ENCODE measurements at regions not wholly inside any gene's neighbourhood (a gene's known extent, or its start where the extent isn't known, plus 50 kb on each side); places are given as distances from the start of the nearest gene placed in this dataset.

DNA sequence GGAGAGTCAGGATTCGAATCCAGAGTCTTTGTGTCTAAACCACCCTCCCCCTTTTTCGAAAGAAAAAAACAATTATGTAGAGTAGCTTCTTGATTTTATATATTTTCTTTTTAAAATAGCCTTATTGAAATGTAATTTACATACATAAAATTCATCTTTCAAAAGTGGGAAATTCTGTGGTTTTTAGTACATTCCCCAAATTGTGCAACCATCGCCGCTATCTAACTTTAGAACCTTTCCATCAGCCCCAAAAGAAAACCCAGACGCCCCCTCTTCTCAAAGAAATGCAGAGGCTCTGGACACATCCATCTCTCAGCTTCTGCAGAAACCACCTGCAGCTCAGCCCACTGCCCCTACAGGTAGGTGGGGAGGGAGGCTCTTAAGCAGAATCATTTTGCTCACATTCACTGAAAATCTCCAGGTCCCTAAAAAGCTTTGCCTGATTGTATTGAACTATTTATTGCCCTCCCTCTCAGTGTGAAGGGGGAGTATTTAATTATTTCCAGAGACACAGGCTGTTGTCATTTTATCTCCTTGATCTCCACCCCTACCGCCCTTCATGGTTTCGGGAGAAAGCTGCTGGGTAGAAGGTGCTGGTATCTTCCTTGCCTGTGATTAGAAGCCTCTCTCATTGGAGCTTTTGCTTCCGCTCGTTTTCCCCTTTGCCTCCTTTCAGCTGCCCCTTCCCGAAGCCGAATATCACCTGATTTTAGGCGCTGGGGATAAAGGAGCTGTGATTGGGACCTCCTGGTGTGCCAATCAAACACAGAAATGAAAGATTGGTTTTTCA lies 68.7 kb upstream of the KCNG1 start:
- DNase-seq = no peak

DNA sequence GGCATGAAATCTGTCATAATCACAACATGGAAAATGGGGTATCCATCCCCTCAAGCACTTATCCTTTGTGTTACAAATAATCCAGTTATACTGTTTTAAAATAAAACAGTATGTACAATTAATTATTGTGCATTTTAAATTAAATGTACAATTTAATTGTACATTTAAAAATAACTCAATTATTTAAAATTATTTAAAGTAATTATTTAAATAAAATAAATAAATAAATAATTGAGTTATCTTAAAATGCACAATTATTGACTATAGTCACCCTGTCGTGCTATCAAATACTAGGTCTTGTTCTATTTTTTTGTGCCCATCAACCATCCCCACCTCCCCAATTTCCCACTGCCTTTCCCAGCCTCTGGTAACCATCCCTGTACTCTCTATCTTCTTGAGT lies 66.9 kb upstream of the KCNG1 start:
- DNase-seq = no peak

DNA sequence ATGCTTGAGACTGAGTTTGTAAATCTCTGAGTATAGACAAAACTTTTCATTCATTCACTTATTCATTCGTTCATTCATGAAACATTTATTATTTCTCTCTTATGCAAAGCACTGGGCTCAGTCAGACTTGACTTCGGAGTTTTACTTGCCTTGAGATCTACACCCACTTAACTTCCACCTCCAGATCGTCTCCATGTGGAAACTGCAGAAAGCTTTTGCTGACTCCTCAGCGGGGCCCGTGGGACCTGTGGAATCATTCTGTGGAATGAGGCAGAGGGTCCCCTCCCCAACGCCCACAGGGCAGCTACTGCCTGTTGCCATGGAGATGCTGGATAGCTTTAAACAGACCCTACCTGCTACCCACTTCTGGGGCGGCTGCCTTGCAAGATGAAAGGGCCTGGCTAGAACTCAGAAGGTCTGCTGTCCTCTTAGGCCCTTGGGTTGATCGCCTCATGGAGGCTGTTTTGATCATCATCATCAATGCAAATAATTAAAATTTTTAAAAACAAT lies 66.4 kb upstream of the KCNG1 start:
- DNase-seq = no peak

DNA sequence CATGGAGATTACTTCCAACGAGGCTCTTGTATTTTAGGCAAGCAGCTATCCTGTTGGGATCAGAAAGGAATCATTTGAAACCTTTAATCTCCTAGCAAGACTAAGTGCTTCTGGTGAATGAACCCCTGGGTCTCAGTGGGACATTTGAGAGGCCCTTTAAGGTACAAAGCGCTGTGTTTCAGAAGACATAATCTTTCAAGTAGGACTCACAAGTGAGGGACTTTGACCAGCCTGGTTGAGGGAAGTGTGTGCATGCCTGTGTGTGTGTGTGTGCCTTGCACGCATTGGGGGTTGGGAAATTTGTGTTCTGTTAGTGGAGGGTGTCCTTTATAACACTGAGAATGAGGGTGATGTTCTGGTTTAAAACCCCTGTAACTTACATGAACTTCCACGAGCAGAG lies 64.4 kb upstream of the KCNG1 start:
- no peak for DNase-seq

DNA sequence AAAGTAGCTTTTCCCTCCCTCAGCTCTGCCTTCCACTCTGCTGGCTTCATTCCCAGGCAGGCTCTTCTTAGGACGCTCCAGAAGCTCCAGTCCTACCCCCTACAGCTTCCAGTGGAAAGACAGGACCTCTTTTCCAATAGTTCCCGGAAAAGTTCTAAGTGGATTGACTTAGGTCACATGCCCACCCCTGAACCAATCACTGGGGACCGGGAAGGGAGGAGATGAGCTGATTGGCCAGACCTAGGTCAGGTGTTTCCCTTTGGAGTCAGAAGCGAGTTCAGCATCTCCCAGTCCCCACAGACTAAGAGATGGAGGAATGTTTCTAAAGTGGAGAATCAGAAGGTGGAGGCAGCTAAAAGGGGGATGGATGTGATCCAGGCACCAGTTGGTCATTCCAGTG lies 62.9 kb upstream of the KCNG1 start:
- DNase-seq = no peak

DNA sequence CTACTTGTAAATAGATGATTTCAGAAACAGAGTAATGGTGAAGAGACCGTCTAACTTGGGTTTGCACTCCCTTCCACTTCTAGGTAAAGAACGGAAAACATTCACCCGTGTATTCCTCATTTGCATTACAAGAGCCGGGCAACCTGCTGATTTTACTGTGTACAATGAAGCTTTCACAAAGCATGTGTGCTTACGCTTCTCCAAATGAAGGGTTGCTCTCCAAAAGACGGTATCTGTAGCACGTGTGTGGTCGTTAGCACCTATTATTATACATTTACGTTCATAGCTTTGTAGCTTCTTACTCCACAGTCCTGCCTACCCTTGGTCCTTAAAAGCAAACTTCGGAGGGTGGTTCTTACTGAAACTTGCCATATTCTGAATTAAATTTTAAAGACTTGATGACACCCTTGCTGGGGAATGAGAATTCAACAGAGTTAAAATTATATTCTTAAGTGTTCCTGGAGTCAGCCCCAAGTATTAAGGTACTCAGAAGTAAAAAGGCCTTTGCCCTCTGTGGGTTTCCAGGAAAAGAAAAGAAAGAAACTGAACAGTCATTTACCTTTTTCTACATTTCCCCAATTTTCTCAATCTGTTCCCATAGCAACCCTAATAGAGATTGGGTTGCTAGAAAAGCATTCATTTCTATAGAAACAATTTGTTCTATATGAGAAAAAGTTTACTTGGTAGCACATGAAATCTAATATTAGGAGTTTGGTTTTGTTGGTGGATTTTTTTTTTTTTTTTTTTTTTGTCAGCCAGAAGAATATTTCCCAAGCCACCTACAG lies 61.9 kb upstream of the KCNG1 start:
- DNase-seq = no peak

DNA sequence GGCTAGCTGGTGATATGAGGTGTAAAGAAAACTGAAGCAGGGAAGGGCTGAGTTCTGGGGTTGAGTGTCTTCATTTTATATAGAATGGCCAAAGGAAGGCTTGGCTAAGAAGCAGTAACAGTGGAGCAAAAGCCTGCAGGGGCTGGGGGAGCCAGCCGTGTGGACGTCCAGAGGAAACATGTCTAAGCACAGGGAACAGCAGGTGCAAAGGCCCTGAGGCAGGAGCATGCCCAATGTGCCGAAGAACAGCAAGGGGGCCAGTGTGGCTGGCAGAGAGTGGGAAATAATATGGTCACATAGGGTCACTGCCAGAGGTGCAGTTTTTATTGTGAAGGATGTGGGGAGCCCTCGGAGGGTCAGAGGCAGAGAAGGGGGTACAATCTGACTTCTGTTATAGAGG lies 60.5 kb upstream of the KCNG1 start:
- no peak for DNase-seq

DNA sequence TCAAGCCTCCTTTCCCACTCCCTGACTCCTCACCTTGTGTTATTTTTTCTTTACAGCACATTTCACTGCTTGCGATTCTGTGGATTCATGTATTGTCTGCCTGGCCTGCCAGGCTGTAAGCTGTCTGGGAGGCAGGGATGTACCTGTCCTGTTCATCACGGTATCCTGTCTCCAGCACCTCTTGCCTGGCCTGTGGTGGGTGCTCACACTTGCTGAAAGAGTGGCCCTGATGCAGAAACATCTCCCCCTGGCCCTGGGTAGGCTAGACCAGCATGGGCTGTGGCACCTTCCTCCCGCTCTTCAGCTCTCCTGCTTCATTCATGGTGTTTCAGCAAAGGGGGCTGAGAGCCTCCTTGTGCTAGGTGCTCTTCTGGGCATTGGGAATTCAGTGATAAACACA lies 60.1 kb upstream of the KCNG1 start:
- no peak for DNase-seq

DNA sequence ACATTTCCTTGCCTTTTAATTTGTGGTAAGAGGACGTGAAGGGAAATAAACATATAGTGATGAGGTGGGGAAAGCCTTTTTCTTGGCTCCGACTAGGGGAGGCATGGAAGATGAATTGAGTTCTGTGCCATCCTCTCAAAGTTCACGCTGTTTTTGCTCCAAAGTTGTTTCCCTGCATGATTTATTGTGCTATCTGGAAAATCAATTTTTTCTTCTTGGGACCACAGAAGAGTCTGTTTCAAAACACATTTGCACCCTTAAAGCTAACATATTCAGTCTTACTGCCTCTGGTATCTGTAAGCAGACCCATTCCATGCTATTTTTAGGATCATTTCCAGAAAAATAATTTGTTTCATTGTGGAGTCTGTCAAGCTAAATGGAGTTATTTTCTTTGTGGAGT lies 57.6 kb upstream of the KCNG1 start:
- DNase-seq = no peak

DNA sequence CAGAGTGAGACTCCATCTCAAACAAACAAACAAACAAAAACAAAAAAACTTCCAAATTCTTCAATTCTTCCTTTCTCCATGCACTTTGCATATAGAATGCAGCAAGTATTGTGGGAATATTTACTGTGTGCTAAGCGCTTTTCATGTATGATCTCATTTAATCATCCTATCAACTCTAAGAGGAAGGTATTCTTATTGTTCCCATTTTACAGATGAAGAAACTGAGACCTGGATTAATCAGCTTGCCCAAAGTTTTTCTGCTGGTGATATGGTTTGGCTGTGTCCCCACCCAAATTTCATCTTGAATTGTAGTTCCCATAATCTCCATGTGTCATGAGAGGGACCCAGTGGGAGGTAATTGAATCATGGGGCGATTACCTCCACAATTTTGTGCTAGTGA lies 56.6 kb upstream of the KCNG1 start:
- DNase-seq = no peak

DNA sequence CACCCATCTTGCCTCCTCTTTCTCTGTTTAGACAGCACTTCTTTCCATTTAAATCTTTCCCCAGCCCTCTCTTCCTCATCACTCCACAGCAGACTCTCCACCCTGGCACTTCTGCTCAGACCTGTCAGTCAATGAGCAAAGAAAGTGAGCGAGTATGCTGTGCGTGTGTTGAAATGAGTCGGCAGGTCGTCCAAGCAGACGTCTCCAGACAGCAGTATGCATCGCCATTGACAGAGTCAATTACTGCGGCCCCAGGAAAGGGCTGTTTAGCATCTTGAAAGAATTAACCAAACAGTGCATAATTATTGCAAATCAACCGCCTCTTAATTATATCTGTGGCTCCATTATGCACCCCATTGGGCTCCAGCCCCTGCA lies 54.8 kb upstream of the KCNG1 start:
- DNase-seq = no peak

DNA sequence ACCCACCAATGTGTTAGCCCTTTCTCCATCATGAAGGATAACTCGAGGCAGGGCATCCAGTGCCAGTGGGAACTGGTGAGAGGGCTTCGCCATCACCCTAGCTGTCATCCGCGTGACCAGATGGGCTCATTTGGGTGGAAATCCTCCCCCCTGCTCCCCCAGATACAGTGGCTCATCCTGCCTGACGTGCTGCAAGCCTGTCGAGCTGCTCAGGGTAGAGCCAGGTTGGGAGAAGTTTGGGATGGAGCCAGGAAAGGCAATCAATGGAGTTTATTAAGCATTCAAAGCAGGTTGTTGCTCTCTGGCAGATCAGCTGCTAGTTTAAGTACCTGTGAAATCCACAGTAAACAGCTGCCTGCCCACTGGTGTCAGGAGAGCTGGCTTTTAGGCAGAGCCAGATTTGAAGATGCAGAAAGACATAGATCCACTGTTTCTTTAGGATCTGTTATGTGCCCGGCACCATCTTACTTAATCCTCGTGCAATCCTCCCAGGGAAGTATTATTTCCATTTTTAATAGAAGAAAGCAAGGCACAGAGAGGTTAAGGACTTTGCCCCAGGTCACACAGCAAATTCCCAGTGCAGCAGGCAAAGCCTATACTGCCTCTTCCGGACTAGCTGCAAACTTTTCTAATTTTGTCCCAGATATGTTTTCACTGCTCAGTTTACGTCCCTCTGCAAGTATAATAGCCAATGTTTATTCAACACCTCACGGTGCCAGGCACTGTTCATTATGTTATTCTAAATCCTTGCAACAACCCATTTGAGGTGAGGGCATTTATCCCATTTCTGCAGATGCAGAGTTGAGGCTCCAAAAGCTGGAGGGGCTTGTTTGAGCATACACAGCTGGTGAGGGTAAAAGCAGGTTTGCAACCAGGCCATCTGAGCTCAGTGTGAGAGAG lies 54.1 kb upstream of the KCNG1 start:
- DNase-seq = no peak

DNA sequence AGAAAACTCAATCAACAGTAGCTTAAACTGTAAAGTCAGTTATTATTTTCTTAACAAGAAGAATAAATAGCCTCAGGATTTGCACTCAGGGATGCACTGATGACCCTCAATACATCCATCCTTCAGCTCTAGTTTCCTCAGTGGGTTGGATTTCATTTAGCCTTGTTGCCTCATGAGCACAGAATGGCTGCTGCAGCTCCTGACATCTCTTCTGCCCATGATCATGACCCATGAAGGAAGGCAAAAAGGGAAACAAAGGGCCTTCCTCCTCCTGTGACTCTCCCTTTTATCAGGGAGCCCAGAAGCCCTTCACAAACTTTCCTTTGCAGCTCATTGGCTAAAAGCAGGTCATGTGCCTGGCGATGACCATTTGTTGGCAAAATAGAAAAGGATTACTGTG lies 51.2 kb upstream of the KCNG1 start:
- DNase-seq = no peak

All from NCI-H1092 (cell line).